ENCODE measurements at regions not wholly inside any gene's neighbourhood (a gene's known extent, or its start where the extent isn't known, plus 50 kb on each side); places are given as distances from the start of the nearest gene placed in this dataset.

DNA sequence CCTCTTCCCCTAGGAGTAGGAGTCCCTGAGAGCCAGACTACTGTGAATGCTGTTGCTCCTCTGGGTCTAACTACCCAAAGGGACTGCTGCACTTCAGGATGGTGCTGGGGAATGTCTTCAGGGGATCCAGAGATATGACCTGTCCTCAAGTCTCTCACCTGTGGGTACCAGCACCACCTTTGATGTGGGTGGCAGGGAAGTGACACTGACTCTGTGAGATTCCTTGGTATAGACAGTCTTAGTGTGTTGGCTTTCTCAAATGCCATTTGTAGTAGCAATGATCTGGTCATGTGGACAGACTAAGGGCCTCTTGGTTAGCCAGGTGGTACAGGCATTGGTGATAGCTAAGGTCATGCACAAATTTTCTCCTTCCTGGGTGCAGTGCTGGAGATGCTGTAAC is 108.9 kb upstream of the ADAMTS3 start:
- H3K27me3 ChIP-seq: no peaks in the 10 kb centered on the region
- no peaks in the 10 kb centered on the region for H3K36me3 ChIP-seq
- intact Hi-C loops (cut with DNase I; ENCODE audit: low total_unique reads): no loop called here
- H3K9me3 ChIP-seq: no peaks in the 10 kb centered on the region
- no peak for ATAC-seq
- no peaks in the 10 kb centered on the region for H3K4me1 ChIP-seq
- in situ Hi-C loops (cut with MboI; ENCODE audit: low sequenced_read_pairs in 4 of 4): no loop called here
- DNase-seq: no peak
- no peak overlapping the region for H3K27ac ChIP-seq
- TF ChIP-seq POLR2A (IDR thresholded peaks at IDR 0.05): no peak
- TF ChIP-seq, protein P1, sequence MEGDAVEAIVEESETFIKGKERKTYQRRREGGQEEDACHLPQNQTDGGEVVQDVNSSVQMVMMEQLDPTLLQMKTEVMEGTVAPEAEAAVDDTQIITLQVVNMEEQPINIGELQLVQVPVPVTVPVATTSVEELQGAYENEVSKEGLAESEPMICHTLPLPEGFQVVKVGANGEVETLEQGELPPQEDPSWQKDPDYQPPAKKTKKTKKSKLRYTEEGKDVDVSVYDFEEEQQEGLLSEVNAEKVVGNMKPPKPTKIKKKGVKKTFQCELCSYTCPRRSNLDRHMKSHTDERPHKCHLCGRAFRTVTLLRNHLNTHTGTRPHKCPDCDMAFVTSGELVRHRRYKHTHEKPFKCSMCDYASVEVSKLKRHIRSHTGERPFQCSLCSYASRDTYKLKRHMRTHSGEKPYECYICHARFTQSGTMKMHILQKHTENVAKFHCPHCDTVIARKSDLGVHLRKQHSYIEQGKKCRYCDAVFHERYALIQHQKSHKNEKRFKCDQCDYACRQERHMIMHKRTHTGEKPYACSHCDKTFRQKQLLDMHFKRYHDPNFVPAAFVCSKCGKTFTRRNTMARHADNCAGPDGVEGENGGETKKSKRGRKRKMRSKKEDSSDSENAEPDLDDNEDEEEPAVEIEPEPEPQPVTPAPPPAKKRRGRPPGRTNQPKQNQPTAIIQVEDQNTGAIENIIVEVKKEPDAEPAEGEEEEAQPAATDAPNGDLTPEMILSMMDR (IDR thresholded peaks at IDR 0.05 in 4 of 5, conservative IDR thresholded peaks at IDR 0.05 in 1 of 5): no peak
- no peak overlapping the region for H3K4me3 ChIP-seq

DNA sequence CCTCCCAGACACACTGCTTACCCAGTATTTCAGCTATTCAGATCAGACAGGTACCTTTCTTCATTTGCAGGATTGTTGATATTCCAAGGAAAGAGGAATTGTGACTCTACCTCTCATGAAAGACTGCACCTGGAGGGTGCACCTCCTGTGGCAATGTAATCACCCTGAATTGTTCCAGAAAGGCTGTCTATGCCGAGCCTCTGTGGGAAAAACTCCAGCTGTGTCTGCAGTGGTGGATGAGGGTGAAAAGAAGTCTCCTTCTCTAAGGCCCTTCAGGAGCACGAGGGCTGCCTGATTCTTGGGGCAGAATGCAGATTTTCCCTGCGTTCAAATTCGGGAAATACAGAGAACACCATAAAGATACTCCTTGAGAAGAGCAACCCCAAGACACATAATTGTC is 108.2 kb upstream of the ADAMTS3 start:
- TF ChIP-seq, protein P1 (IDR thresholded peaks at IDR 0.05 in 4 of 5, conservative IDR thresholded peaks at IDR 0.05 in 1 of 5): no peak
- TF ChIP-seq POLR2A (IDR thresholded peaks at IDR 0.05): no peak
- H3K27ac ChIP-seq: no peak overlapping the region
- no peaks in the 10 kb centered on the region for H3K36me3 ChIP-seq
- H3K4me1 ChIP-seq: no peaks in the 10 kb centered on the region
- in situ Hi-C loops (cut with MboI; ENCODE audit: low sequenced_read_pairs in 4 of 4): no loop called here
- H3K9me3 ChIP-seq: no peaks in the 10 kb centered on the region
- no peak overlapping the region for H3K4me3 ChIP-seq
- DNase-seq: no peak
- intact Hi-C loops (cut with DNase I; ENCODE audit: low total_unique reads): no loop called here
- ATAC-seq: no peak
- H3K27me3 ChIP-seq: no peaks in the 10 kb centered on the region

DNA sequence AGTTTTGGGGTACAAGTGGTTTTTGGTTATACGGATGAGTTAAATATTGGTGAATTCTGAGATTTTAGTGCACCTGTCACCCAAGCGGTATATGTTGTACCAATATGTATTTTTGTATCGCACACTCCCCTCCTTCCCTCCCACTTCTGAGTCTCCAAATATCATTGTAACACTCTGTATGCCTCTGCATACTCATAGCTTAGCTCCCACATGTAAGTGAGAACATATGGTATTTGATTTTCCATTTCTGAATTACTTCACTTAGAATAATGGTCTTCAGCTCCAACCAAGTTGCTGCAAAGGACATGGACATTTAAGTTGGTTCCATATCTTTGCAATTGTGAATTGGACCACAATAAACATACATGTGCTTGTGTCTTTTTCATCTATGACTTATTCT is 103.0 kb upstream of the ADAMTS3 start:
- intact Hi-C loops (cut with DNase I; ENCODE audit: low total_unique reads): no loop called here
- no peaks in the 10 kb centered on the region for H3K36me3 ChIP-seq
- in situ Hi-C loops (cut with MboI; ENCODE audit: low sequenced_read_pairs in 4 of 4): no loop called here
- H3K4me3 ChIP-seq: no peak overlapping the region
- H3K9me3 ChIP-seq: no peaks in the 10 kb centered on the region
- ATAC-seq (no peak), DNase-seq (no peak)
- TF ChIP-seq POLR2A (IDR thresholded peaks at IDR 0.05): no peak
- TF ChIP-seq, protein P1 (IDR thresholded peaks at IDR 0.05 in 4 of 5, conservative IDR thresholded peaks at IDR 0.05 in 1 of 5): no peak
- H3K4me1 ChIP-seq: no peaks in the 10 kb centered on the region
- no peak overlapping the region for H3K27ac ChIP-seq
- no peaks in the 10 kb centered on the region for H3K27me3 ChIP-seq

DNA sequence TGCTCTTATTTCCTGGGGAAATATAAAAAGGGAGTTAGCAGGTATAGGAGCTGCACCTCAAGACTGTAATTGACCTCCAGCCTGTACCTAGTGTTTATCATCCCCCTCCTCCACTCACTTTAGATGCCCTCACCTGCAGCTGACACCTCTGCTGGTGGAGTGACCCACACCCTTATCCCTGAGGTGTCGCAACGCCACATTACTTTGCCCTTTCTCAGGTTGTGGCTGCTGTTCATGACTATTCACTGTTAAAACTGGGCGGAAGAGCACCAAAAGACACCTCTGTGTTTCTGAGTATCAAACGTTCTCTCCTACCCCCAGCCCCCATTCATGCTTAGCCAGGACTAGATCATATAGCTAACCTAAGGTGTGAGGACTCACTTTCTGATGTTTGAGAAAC is 101.5 kb upstream of the ADAMTS3 start:
- DNase-seq (no peak), ATAC-seq (no peak)
- Histone ChIP-seq H3K4me1 (no peaks in the 10 kb centered on the region), H3K27me3 (no peaks in the 10 kb centered on the region), H3K9me3 (no peaks in the 10 kb centered on the region), H3K4me3 (no peak overlapping the region), H3K27ac (no peak overlapping the region), H3K36me3 (no peaks in the 10 kb centered on the region)
- in situ Hi-C loops (cut with MboI; ENCODE audit: low sequenced_read_pairs in 4 of 4) (no loop called here), intact Hi-C loops (cut with DNase I; ENCODE audit: low total_unique reads) (no loop called here)
- no peak for TF ChIP-seq POLR2A (IDR thresholded peaks at IDR 0.05)
- TF ChIP-seq, protein P1 (IDR thresholded peaks at IDR 0.05 in 4 of 5, conservative IDR thresholded peaks at IDR 0.05 in 1 of 5): no peak

DNA sequence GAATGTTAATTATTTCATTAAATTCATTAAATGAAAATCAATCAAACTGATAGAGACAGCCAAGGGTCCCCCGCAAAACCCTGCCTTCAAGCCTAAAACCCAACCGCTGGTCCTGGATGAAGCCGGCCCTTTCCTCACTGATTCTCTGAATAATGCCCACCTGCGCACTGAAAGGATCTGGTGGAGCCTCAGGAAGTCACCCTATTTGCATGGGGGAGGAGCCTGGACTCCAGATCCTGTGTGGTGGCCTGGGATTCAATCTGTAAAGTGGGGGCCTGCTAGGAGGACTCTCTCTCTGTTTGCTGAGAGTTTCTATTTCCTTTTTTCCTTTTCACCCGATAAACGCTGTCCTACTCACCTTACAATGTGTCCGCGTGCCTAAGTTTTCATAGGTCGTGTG is 97.9 kb upstream of the ADAMTS3 start:
- DNase-seq (no peak), ATAC-seq (no peak)
- in situ Hi-C loops (cut with MboI; ENCODE audit: low sequenced_read_pairs in 4 of 4) (no loop called here), intact Hi-C loops (cut with DNase I; ENCODE audit: low total_unique reads) (no loop called here)
- H3K4me1 ChIP-seq: no peaks in the 10 kb centered on the region
- H3K36me3 ChIP-seq: no peaks in the 10 kb centered on the region
- H3K4me3 ChIP-seq: no peak overlapping the region
- H3K27ac ChIP-seq: no peak overlapping the region
- H3K27me3 ChIP-seq: no peaks in the 10 kb centered on the region
- no peaks in the 10 kb centered on the region for H3K9me3 ChIP-seq
- TF ChIP-seq, protein P1 (IDR thresholded peaks at IDR 0.05 in 4 of 5, conservative IDR thresholded peaks at IDR 0.05 in 1 of 5): no peak
- TF ChIP-seq POLR2A (IDR thresholded peaks at IDR 0.05): no peak

All from gastrocnemius medialis (tissue), 4 donors.